SK-N-SH treated with all-trans-retinoic acid at 6 μM for 48 hours (cell line): ENCODE measurements at regions not wholly inside any gene's neighbourhood (a gene's known extent, or its start where the extent isn't known, plus 50 kb on each side); places are given as distances from the start of the nearest gene placed in this dataset.

Source experiments
- ATAC-seq: fragments of 200-7000 bp; cut with Tn5 transposase; 3 replicates; pipeline ENCODE4 v1.9.1; 2020; ENCODE audit warnings: mild to moderate bottlenecking, moderate library complexity
- BACH2 ChIP-seq: fragments of 250-450 bp; sonication (Bioruptor Pico); IDR thresholded peaks from 2 replicates; pipeline ENCODE4 v1.9.0; 2021; ENCODE audit warnings: mild to moderate bottlenecking, borderline replicate concordance
- CSRNP3 ChIP-seq: fragments of 250-450 bp; sonication (Bioruptor Pico); IDR thresholded peaks from 2 replicates; pipeline ENCODE4 v1.5.1; 2021; ENCODE audit warnings: mild to moderate bottlenecking, moderate library complexity
- GLIS3 ChIP-seq: fragments of 250-450 bp; sonication (Bioruptor Pico); IDR thresholded peaks from 2 replicates; pipeline ENCODE4 v1.5.0; 2020; ENCODE audit warnings: mild to moderate bottlenecking, moderate library complexity
- PATZ1 ChIP-seq: fragments of 250-450 bp; sonication (Bioruptor Pico); IDR thresholded peaks from 2 replicates; pipeline ENCODE4 v1.8.0; 2020; ENCODE audit warnings: mild to moderate bottlenecking, moderate library complexity, borderline replicate concordance
- POU6F1 ChIP-seq: fragments of 250-450 bp; sonication (Bioruptor Pico); IDR thresholded peaks from 2 replicates; pipeline ENCODE4 v1.8.0; 2021; ENCODE audit warnings: low read depth, mild to moderate bottlenecking, moderate library complexity, borderline replicate concordance
- PPARA ChIP-seq: fragments of 250-450 bp; sonication (Bioruptor Pico); IDR thresholded peaks from 2 replicates; pipeline ENCODE4 v1.5.0; 2020; ENCODE audit warnings: mild to moderate bottlenecking, borderline replicate concordance
- RARB ChIP-seq: fragments of 250-450 bp; sonication (Bioruptor Pico); IDR thresholded peaks from 2 replicates; pipeline ENCODE4 v1.8.0; 2021; ENCODE audit warnings: mild to moderate bottlenecking, moderate library complexity
- TCF4 ChIP-seq: fragments of 250-450 bp; sonication (Bioruptor Pico); IDR thresholded peaks from 2 replicates; pipeline ENCODE4 v1.8.0; 2021; ENCODE audit warnings: mild to moderate bottlenecking, moderate library complexity, borderline replicate concordance
- TOX ChIP-seq: fragments of 250-450 bp; sonication (Bioruptor Pico); IDR thresholded peaks from 2 replicates; pipeline ENCODE4 v1.8.0; 2021; ENCODE audit warnings: mild to moderate bottlenecking, moderate library complexity, borderline replicate concordance
- TSHZ2 ChIP-seq: fragments of 250-450 bp; sonication (Bioruptor Pico); IDR thresholded peaks from 2 replicates; pipeline ENCODE4 v1.5.0; 2020; ENCODE audit warnings: mild to moderate bottlenecking, moderate library complexity
- ZC3H10 ChIP-seq: fragments of 250-450 bp; sonication (Bioruptor Pico); IDR thresholded peaks from 2 replicates; pipeline ENCODE4 v1.5.1; 2021; ENCODE audit warnings: mild to moderate bottlenecking, moderate library complexity
- ZNF565 ChIP-seq: fragments of 450-650 bp; formaldehyde crosslinking; conservative IDR thresholded peaks from 2 replicates; pipeline ENCODE4 v1.5.0; 2020; ENCODE audit warnings: low read depth, mild to moderate bottlenecking, moderate library complexity
- ZNF70 ChIP-seq: fragments of 450-650 bp; formaldehyde crosslinking; IDR thresholded peaks from 2 replicates; pipeline ENCODE4 v1.5.0; 2020; ENCODE audit warnings: mild to moderate bottlenecking, moderate library complexity
- ZNF8 ChIP-seq: fragments of 450-650 bp; formaldehyde crosslinking; IDR thresholded peaks from 2 replicates; pipeline ENCODE4 v1.5.0; 2020; ENCODE audit warnings: mild to moderate bottlenecking, moderate library complexity

- ATAC-seq: no peak
- TF ChIP-seq POU6F1 (CRISPR knock-in tag) (no peak), TCF4 (CRISPR knock-in tag) (no peak), ZNF565 (CRISPR knock-in tag) (no peak), RARB (CRISPR knock-in tag) (no peak), PPARA (no peak), PATZ1 (no peak), CSRNP3 (CRISPR knock-in tag) (no peak), TOX (no peak), BACH2 (CRISPR knock-in tag) (no peak), ZNF70 (CRISPR knock-in tag) (no peak), ZNF8 (CRISPR knock-in tag) (no peak), TSHZ2 (CRISPR knock-in tag) (no peak)
Observed at GRCh38 chr5:3218916-3219650, 376.5 kb upstream of the IRX1 start.

- ATAC-seq: no peak
- no peak for TF ChIP-seq TSHZ2 (CRISPR knock-in tag)
Observed at GRCh38 chr5:3217771-3218495, 377.7 kb upstream of the IRX1 start.

- no peak for ATAC-seq
- TF ChIP-seq CSRNP3 (CRISPR knock-in tag) (no peak), TCF4 (CRISPR knock-in tag) (no peak), ZNF565 (CRISPR knock-in tag) (no peak), GLIS3 (CRISPR knock-in tag) (no peak), PATZ1 (no peak), ZC3H10 (CRISPR knock-in tag) (no peak), BACH2 (CRISPR knock-in tag) (no peak), RARB (CRISPR knock-in tag) (no peak), ZNF70 (CRISPR knock-in tag) (no peak)
Observed at GRCh38 chr5:3217114-3217513, 378.5 kb upstream of the IRX1 start.
